A549 (cell line): ENCODE measurements at regions not wholly inside any gene's neighbourhood (a gene's known extent, or its start where the extent isn't known, plus 50 kb on each side); places are given as distances from the start of the nearest gene placed in this dataset.
A peak's percentile ranks its signal among the peaks of the same experiment; 100 is the strongest.

Experiments used
- ATAC-seq, 2 experiments: fragments of 200-7000 bp in 1 of 2; fragments of >200 bp in 1 of 2; cut with Nextera tagmentation in 1 of 2; cut with Tn5 transposase in 1 of 2; 3 replicates each; pipeline versions ENCODE4 v1.8.0 to v1.9.1; 2018 to 2020; ENCODE audit warnings: mild to moderate bottlenecking in 1 of 2, moderate library complexity in 1 of 2
- CTCF ChIA-PET: fragments of 300-600 bp; sonication (Branson Sonifier 250); formaldehyde crosslinking; extraction: SDS; loops from one replicate; lab custom pipeline; 2021; ENCODE audit warnings: antibody characterized with exemption, inconsistent platforms; lab: Yijun Ruan, JAX
- POLR2A ChIA-PET: fragments of 350-600 bp; formaldehyde crosslinking; extraction: SDS; loops from one replicate; lab custom pipeline; 2021; ENCODE audit warnings: antibody characterized with exemption, inconsistent platforms; lab: Yijun Ruan, JAX
- DNase-seq, 2 experiments: peaks; one replicate each; pipeline versions ENCODE4 v3.0.0 to v3.0.0-alpha.2; 2011 to 2016; ENCODE audit warnings: low read depth in 1 of 2, low spot score in 1 of 2
- FAIRE-seq: peaks from 2 replicates; lab custom pipeline; 2011; peaks lifted over from hg19 to GRCh38; lab: Jason Lieb, UNC
- H3K27ac ChIP-seq, 2 experiments: fragments of >200 bp; sonication (Bioruptor Twin); formaldehyde crosslinking; 3 replicates each; pipeline ENCODE4 v1.5.1; 2016 to 2017
- H3K4me1 ChIP-seq: fragments of >200 bp; sonication (Bioruptor Twin); formaldehyde crosslinking; 3 replicates; pipeline ENCODE4 v1.6.1; 2016
- H3K4me2 ChIP-seq: fragments of >200 bp; sonication (Bioruptor Twin); formaldehyde crosslinking; 3 replicates; pipeline ENCODE4 v1.6.1; 2016
- H3K4me3 ChIP-seq: fragments of >200 bp; sonication (Bioruptor Twin); formaldehyde crosslinking; 3 replicates; pipeline ENCODE4 v1.5.1; 2016
- H3K9me3 ChIP-seq: fragments of >200 bp; sonication (Bioruptor Twin); formaldehyde crosslinking; 3 replicates; pipeline ENCODE4 v1.6.1; 2016
- CBX2 ChIP-seq: fragments of 200-600 bp; sonication (generic); IDR thresholded peaks from 2 replicates; pipeline ENCODE4 v1.6.1; 2016; ENCODE audit warnings: low read depth, mild to moderate bottlenecking, borderline replicate concordance
- CBX8 ChIP-seq: fragments of 200-600 bp; sonication (generic); IDR thresholded peaks from 2 replicates; pipeline ENCODE4 v1.6.1; 2016
- EHF ChIP-seq: fragments of 250-450 bp; sonication (Bioruptor Pico); IDR thresholded peaks from 2 replicates; pipeline ENCODE4 v1.5.0; 2020; ENCODE audit warnings: mild to moderate bottlenecking
- ESRRA ChIP-seq: fragments of 150-350 bp; IDR thresholded peaks from 2 replicates; pipeline ENCODE4 v1.6.1; 2014; ENCODE audit warnings: mild to moderate bottlenecking, low read length, borderline replicate concordance
- FOSB ChIP-seq: fragments of 250-450 bp; sonication (Bioruptor Pico); IDR thresholded peaks from 2 replicates; pipeline ENCODE4 v1.5.0; 2020; ENCODE audit warnings: mild to moderate bottlenecking, moderate library complexity
- FOSL2 ChIP-seq, 2 experiments: fragments of 450-650 bp in 1 of 2; fragments of >200 bp in 1 of 2; sonication (Bioruptor Twin) in 1 of 2; formaldehyde crosslinking; IDR thresholded peaks; 2 replicates each; pipeline versions ENCODE4 v1.5.0 to v1.6.1; 2016 to 2020; ENCODE audit warnings: mild to moderate bottlenecking in 1 of 2, moderate library complexity in 1 of 2
- FOXS1 ChIP-seq: fragments of 250-450 bp; sonication (Bioruptor Pico); IDR thresholded peaks from 2 replicates; pipeline ENCODE4 v1.5.0; 2020; ENCODE audit warnings: mild to moderate bottlenecking, moderate library complexity
- GATA3 ChIP-seq: IDR thresholded peaks from 2 replicates; pipeline ENCODE4 v1.6.1; 2012; ENCODE audit warnings: borderline replicate concordance
- HEYL ChIP-seq: fragments of 250-450 bp; sonication (Bioruptor Pico); IDR thresholded peaks from 2 replicates; pipeline ENCODE4 v1.8.0; 2021; ENCODE audit warnings: mild to moderate bottlenecking, moderate library complexity
- HMGXB4 ChIP-seq: fragments of 250-450 bp; sonication (Bioruptor Pico); IDR thresholded peaks from 2 replicates; pipeline ENCODE4 v1.5.0; 2021; ENCODE audit warnings: mild to moderate bottlenecking, moderate library complexity, borderline replicate concordance
- HOXA7 ChIP-seq: fragments of 250-450 bp; sonication (Bioruptor Pico); IDR thresholded peaks from 2 replicates; pipeline ENCODE4 v1.5.0; 2020; ENCODE audit warnings: mild to moderate bottlenecking, moderate library complexity
- HOXB13 ChIP-seq: fragments of 250-450 bp; sonication (Bioruptor Pico); IDR thresholded peaks from 2 replicates; pipeline ENCODE4 v1.5.0; 2020; ENCODE audit warnings: low read depth, mild to moderate bottlenecking, moderate library complexity
- KDM1A ChIP-seq: fragments of 200-600 bp; sonication (generic); IDR thresholded peaks from 2 replicates; pipeline ENCODE4 v1.6.1; 2016; ENCODE audit warnings: low read depth, mild to moderate bottlenecking
- PHF8 ChIP-seq: fragments of 200-600 bp; sonication (generic); IDR thresholded peaks from 2 replicates; pipeline ENCODE4 v1.6.1; 2016; ENCODE audit warnings: low read depth, mild to moderate bottlenecking, antibody characterized with exemption, moderate library complexity, borderline replicate concordance
- POLR2A ChIP-seq: IDR thresholded peaks from 2 replicates; pipeline ENCODE4 v1.6.1; 2012; ENCODE audit warnings: mild to moderate bottlenecking, low read length
- POLR2AphosphoS2 ChIP-seq: conservative IDR thresholded peaks from 2 replicates; pipeline ENCODE4 v1.6.1; 2012; ENCODE audit warnings: low read length, improper control_type of control experiment, inconsistent platforms
- REST ChIP-seq: fragments of 200-600 bp; sonication (generic); IDR thresholded peaks from 2 replicates; pipeline ENCODE4 v1.6.1; 2016; ENCODE audit warnings: antibody characterized with exemption, mild to moderate bottlenecking, moderate library complexity
- RNF2 ChIP-seq: fragments of 200-600 bp; sonication (generic); IDR thresholded peaks from 2 replicates; pipeline ENCODE4 v1.6.1; 2016; ENCODE audit warnings: low read depth, mild to moderate bottlenecking, antibody characterized with exemption, moderate library complexity, borderline replicate concordance
- SREBF2 ChIP-seq: fragments of 450-650 bp; IDR thresholded peaks from 2 replicates; pipeline ENCODE4 v1.6.1; 2014; ENCODE audit warnings: mild to moderate bottlenecking, moderate library complexity
- TFCP2L1 ChIP-seq: fragments of 250-450 bp; sonication (Bioruptor Pico); IDR thresholded peaks from 2 replicates; pipeline ENCODE4 v1.5.0; 2021; ENCODE audit warnings: mild to moderate bottlenecking
- ZSCAN20 ChIP-seq: fragments of 250-450 bp; sonication (Bioruptor Pico); IDR thresholded peaks from 2 replicates; pipeline ENCODE4 v1.8.0; 2022; ENCODE audit warnings: mild to moderate bottlenecking, moderate library complexity
- WGBS: methylation state at CpG from one replicate; pipeline ENCODE4 v1.1.6; 2017; ENCODE audit errors: missing lambda C conversion rate; 5-methylcytosine and 5-hydroxymethylcytosine counted together

- Histone ChIP-seq H3K4me2 (peak overlapping the region; percentile 87), H3K9me3 (no peaks in the 10 kb centered on the region), H3K4me1 (peaks cover 10% of the 10 kb centered on the region; the same call in 2 of the 3 replicates), H3K27ac (no peak overlapping the region), H3K4me3 (no peak overlapping the region)
- ChIA-PET CTCF (interaction anchor here (1.0 kb wide), 1 partner anchor 388 kb away, joined by 3 read pairs; no protein-coding TSS in a partner anchor), POLR2A (no interaction called here)
- FAIRE-seq (no peak), ATAC-seq (no peak), DNase-seq (no peak)
- TF ChIP-seq FOSB (CRISPR knock-in tag), result no peak
- no peak for TF ChIP-seq PHF8
- TF ChIP-seq HOXA7 (CRISPR knock-in tag), result no peak
- TF ChIP-seq SREBF2, result no peak
- TF ChIP-seq HEYL, result no peak
- 98% methylated on average over 3 of the region's 3 CpGs for WGBS
Observed at GRCh38 chr7:112937651-112938415, 147.6 kb upstream of the TMEM168 start.

GRCh38 chr7:112933598-112933997 lies 143.4 kb upstream of the TMEM168 start:
- FAIRE-seq, result no peak
- Histone ChIP-seq H3K4me1 (peaks cover 8% of the 10 kb centered on the region; the same call in 2 of the 3 replicates), H3K4me3 (no peak overlapping the region), H3K9me3 (no peaks in the 10 kb centered on the region), H3K4me2 (no peak overlapping the region), H3K27ac (no peak overlapping the region)
- POLR2A ChIA-PET, result no interaction called here
- no peak for TF ChIP-seq FOSL2 (IDR thresholded peaks at IDR 0.05)
- no peak for TF ChIP-seq FOSL2 (CRISPR knock-in tag; IDR thresholded peaks at IDR 0.05)
- no peak for TF ChIP-seq ZSCAN20 (CRISPR knock-in tag)
- no peak for TF ChIP-seq TFCP2L1 (CRISPR knock-in tag)
- ATAC-seq, result no peak
- 70% methylated on average over 3 of the region's 3 CpGs for WGBS
- CTCF ChIA-PET, result no interaction called here
- DNase-seq, result no peak

GRCh38 chr7:112930787-112931186 lies 140.6 kb upstream of the TMEM168 start:
- FAIRE-seq, result no peak
- CTCF ChIA-PET, result no interaction called here
- POLR2A ChIA-PET, result interaction anchor here (1.0 kb wide), 1 partner anchor 9 kb away, joined by 6 read pairs; a partner anchor contains a TSS
- WGBS, result 90% methylated on average over 2 of the region's 2 CpGs
- no peaks in the 10 kb centered on the region for H3K9me3 ChIP-seq
- no peak overlapping the region for H3K27ac ChIP-seq
- no peak for ATAC-seq
- no peak overlapping the region for H3K4me3 ChIP-seq
- H3K4me1 ChIP-seq, result peaks cover 3% of the 10 kb centered on the region; the same call in 2 of the 3 replicates
- H3K4me2 ChIP-seq, result no peak overlapping the region
- TF ChIP-seq HMGXB4 (CRISPR knock-in tag) (no peak), KDM1A (no peak), HOXA7 (CRISPR knock-in tag) (no peak), FOXS1 (no peak), POLR2AphosphoS2 (no peak), CBX8 (no peak), CBX2 (no peak), REST (no peak), ESRRA (no peak), GATA3 (no peak), POLR2A (no peak), HOXB13 (CRISPR knock-in tag) (no peak), RNF2 (no peak), EHF (CRISPR knock-in tag) (no peak)
- no peak for DNase-seq
